GM12878 (cell line): ENCODE measurements at regions not wholly inside any gene's neighbourhood (a gene's known extent, or its start where the extent isn't known, plus 50 kb on each side); places are given as distances from the start of the nearest gene placed in this dataset.

Experiments used
- ATAC-seq: fragments of 200-7000 bp; cut with Tn5 transposase; 3 replicates; pipeline ENCODE4 v1.9.1; 2020; ENCODE audit warnings: mild to moderate bottlenecking, moderate library complexity
- BruUV-seq: library from RNA; stranded (reverse); fragments of 400-500 nt; replicated peaks from 2 replicates; lab custom pipeline; 2021; lab: Mats Ljungman, UMichigan
- CTCF ChIA-PET: fragments of 300-600 bp; sonication (Branson Sonifier 250); formaldehyde crosslinking; extraction: SDS; loops from one replicate; lab custom pipeline; 2021; ENCODE audit warnings: inconsistent platforms; lab: Yijun Ruan, JAX
- POLR2A ChIA-PET: fragments of 350-600 bp; formaldehyde crosslinking; extraction: SDS; loops from one replicate; lab custom pipeline; 2021; ENCODE audit warnings: inconsistent platforms; lab: Charles Lee
- RAD21 ChIA-PET: fragments of 300-600 bp; sonication (Branson Sonifier 250); formaldehyde crosslinking; loops from one replicate; lab custom pipeline; 2023; ENCODE audit warnings: antibody characterized with exemption; ENCODE audit not compliant: unreplicated experiment; lab: Charles Lee
- SMC1A ChIA-PET: fragments of 300-600 bp; sonication (Branson Sonifier 250); formaldehyde crosslinking; loops from one replicate; lab custom pipeline; 2023; ENCODE audit not compliant: unreplicated experiment, uncharacterized antibody; lab: Charles Lee
- DNase-seq: peaks from one replicate; pipeline ENCODE4 v3.0.0-alpha.2; 2011; ENCODE audit warnings: low read depth, low spot score
- FAIRE-seq: peaks from 3 replicates; lab custom pipeline; 2011; peaks lifted over from hg19 to GRCh38; lab: Jason Lieb, UNC
- H2AFZ ChIP-seq: 2 replicates; pipeline ENCODE4 v1.6.0; 2011; ENCODE audit warnings: low read depth, low read length, control low read depth; ENCODE audit not compliant: control insufficient read depth
- H3K27ac ChIP-seq: 2 replicates; pipeline ENCODE4 v1.5.1; 2011; ENCODE audit warnings: control low read depth; ENCODE audit not compliant: control insufficient read depth, insufficient read depth
- H3K27me3 ChIP-seq, 2 experiments: replicated peaks in 1 of 2; 2 replicates each; pipeline versions ENCODE4 v1.6.0 to v1.6.1; 2011; ENCODE audit warnings: low read length in 1 of 2; ENCODE audit not compliant: control insufficient read depth in 2 of 2, insufficient read depth in 2 of 2
- H3K36me3 ChIP-seq, 2 experiments: 2 replicates each; pipeline ENCODE4 v1.5.1; 2011; ENCODE audit warnings: low read length in 1 of 2; ENCODE audit not compliant: control insufficient read depth in 2 of 2, insufficient read depth in 2 of 2
- H3K4me1 ChIP-seq: 2 replicates; pipeline ENCODE4 v1.6.1; 2011; ENCODE audit warnings: mild to moderate bottlenecking, low read length, moderate library complexity, mixed read lengths; ENCODE audit not compliant: control insufficient read depth, insufficient read depth
- H3K4me2 ChIP-seq: 2 replicates; pipeline ENCODE4 v1.6.0; 2011; ENCODE audit warnings: control low read depth; ENCODE audit not compliant: control insufficient read depth, insufficient read depth
- H3K4me3 ChIP-seq: fragments of 200-600 bp; sonication (generic); 2 replicates; pipeline ENCODE4 v1.5.1; 2016
- H3K79me2 ChIP-seq: 2 replicates; pipeline ENCODE4 v1.6.0; 2011; ENCODE audit warnings: low read length; ENCODE audit not compliant: control insufficient read depth, insufficient read depth
- H3K9ac ChIP-seq: 2 replicates; pipeline ENCODE4 v1.8.0; 2011; ENCODE audit warnings: low read length, control low read depth, mixed read lengths; ENCODE audit not compliant: control insufficient read depth, insufficient read depth
- H3K9me3 ChIP-seq: replicated peaks from 3 replicates; pipeline ENCODE4 v1.5.1; 2011; ENCODE audit warnings: mild to moderate bottlenecking, low read length; ENCODE audit not compliant: control insufficient read depth, insufficient read depth
- H4K20me1 ChIP-seq: 2 replicates; pipeline ENCODE4 v1.6.0; 2011; ENCODE audit not compliant: control insufficient read depth, insufficient read depth
- NFXL1 ChIP-seq: fragments of 450-650 bp; IDR thresholded peaks from 2 replicates; pipeline ENCODE4 v1.6.1; 2017; ENCODE audit warnings: antibody characterized with exemption, mild to moderate bottlenecking, borderline replicate concordance
- NFYB ChIP-seq: IDR thresholded peaks from 2 replicates; pipeline ENCODE4 v1.6.1; 2011; ENCODE audit warnings: low read depth, mild to moderate bottlenecking, low read length, improper control_type of control experiment, moderate library complexity; ENCODE audit not compliant: insufficient read depth
- ZNF384 ChIP-seq: IDR thresholded peaks from 2 replicates; pipeline ENCODE4 v1.6.1; 2012; ENCODE audit warnings: low read depth, mild to moderate bottlenecking, low read length, improper control_type of control experiment, borderline replicate concordance
- in situ Hi-C: fragments of 300-500 bp; cut with MboI; formaldehyde crosslinking; loops from 9 replicates; pipeline ENCODE4 v1.14.3; 2018; ENCODE audit warnings: mixed read lengths
- intact Hi-C: fragments of 100-400 bp; cut with micrococcal nuclease; formaldehyde crosslinking; loops from one replicate; pipeline ENCODE4 v1.14.2; 2022; ENCODE audit not compliant: unreplicated experiment
- TF ChIP-seq, protein P1 (sequence below): fragments of 450-650 bp; IDR thresholded peaks from 2 replicates; pipeline ENCODE4 v1.6.1; 2018; ENCODE audit warnings: mild to moderate bottlenecking, low read depth, moderate library complexity; ENCODE audit not compliant: partially characterized antibody
- TF ChIP-seq, protein P2 (sequence below): fragments of 450-650 bp; IDR thresholded peaks from 2 replicates; pipeline ENCODE4 v1.6.1; 2017; ENCODE audit warnings: borderline replicate concordance

DNA sequence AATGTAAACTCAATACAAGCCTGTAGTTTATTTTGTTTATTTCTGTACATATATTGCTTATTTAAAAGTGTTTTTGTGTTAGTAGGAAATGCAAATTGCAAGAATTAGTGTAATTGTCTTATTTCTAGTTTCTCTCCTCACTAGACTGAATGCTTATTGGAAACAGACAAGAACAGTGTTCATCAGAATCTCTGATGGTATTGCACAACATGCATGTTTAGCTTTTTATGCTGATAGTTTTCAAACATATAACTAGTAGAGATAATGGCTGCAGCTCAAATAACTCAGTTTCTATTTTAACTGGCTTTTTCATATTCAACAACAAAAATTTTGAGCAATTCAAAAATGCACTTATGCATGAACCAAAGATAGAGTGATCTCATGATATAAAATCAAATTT is 68.8 kb upstream of the HTR4 start:
- no peaks in the 10 kb centered on the region for H4K20me1 ChIP-seq
- H3K36me3 ChIP-seq: no peaks in the 10 kb centered on the region
- H3K79me2 ChIP-seq: no peaks in the 10 kb centered on the region
- intact Hi-C loops (no loop called here), in situ Hi-C loops (no loop called here)
- ChIA-PET SMC1A (interaction anchor here (0.7 to 0.8 kb wide), 2 partner anchors 10 to 44 kb away, joined by 3 to 5 read pairs; no protein-coding TSS in a partner anchor), RAD21 (interaction anchor here (1.5 kb wide), 1 partner anchor 10 kb away, joined by 4 read pairs; no protein-coding TSS in a partner anchor)
- ATAC-seq (no peak), FAIRE-seq (no peak)
- no peak overlapping the region for H3K4me2 ChIP-seq
- no peaks in the 10 kb centered on the region for H3K4me1 ChIP-seq
- no peaks in the 10 kb centered on the region; a peak in 1 of 4 replicates for H3K27me3 ChIP-seq
- no peak overlapping the region for H3K27ac ChIP-seq
- TF ChIP-seq, protein P1, sequence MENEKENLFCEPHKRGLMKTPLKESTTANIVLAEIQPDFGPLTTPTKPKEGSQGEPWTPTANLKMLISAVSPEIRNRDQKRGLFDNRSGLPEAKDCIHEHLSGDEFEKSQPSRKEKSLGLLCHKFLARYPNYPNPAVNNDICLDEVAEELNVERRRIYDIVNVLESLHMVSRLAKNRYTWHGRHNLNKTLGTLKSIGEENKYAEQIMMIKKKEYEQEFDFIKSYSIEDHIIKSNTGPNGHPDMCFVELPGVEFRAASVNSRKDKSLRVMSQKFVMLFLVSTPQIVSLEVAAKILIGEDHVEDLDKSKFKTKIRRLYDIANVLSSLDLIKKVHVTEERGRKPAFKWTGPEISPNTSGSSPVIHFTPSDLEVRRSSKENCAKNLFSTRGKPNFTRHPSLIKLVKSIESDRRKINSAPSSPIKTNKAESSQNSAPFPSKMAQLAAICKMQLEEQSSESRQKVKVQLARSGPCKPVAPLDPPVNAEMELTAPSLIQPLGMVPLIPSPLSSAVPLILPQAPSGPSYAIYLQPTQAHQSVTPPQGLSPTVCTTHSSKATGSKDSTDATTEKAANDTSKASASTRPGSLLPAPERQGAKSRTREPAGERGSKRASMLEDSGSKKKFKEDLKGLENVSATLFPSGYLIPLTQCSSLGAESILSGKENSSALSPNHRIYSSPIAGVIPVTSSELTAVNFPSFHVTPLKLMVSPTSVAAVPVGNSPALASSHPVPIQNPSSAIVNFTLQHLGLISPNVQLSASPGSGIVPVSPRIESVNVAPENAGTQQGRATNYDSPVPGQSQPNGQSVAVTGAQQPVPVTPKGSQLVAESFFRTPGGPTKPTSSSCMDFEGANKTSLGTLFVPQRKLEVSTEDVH: no peak
- TF ChIP-seq, protein P2, sequence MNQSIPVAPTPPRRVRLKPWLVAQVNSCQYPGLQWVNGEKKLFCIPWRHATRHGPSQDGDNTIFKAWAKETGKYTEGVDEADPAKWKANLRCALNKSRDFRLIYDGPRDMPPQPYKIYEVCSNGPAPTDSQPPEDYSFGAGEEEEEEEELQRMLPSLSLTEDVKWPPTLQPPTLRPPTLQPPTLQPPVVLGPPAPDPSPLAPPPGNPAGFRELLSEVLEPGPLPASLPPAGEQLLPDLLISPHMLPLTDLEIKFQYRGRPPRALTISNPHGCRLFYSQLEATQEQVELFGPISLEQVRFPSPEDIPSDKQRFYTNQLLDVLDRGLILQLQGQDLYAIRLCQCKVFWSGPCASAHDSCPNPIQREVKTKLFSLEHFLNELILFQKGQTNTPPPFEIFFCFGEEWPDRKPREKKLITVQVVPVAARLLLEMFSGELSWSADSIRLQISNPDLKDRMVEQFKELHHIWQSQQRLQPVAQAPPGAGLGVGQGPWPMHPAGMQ: no peak
- TF ChIP-seq ZNF384 (no peak), NFYB (no peak), NFXL1 (no peak)
- TF ChIP-seq, all 136 proteins: peak for 0
- no peak overlapping the region for H3K9ac ChIP-seq
- POLR2A ChIA-PET: no interaction called here
- no peak overlapping the region for H2AFZ ChIP-seq
- DNase-seq: no peak
- CTCF ChIA-PET: interaction anchor here (0.8 to 7.6 kb wide), 2 partner anchors 8 to 21 kb away, joined by 3 to 48 read pairs; no protein-coding TSS in a partner anchor
- H3K4me3 ChIP-seq: no peak overlapping the region
- no TSS peak for BruUV-seq
- H3K9me3 ChIP-seq: no peaks in the 10 kb centered on the region
